Left cardiac atrium (tissue), 4 donors: ENCODE measurements at regions not wholly inside any gene's neighbourhood (a gene's known extent, or its start where the extent isn't known, plus 50 kb on each side); places are given as distances from the start of the nearest gene placed in this dataset.
A peak's percentile ranks its signal among the peaks of the same experiment; 100 is the strongest.

Source experiments
- ATAC-seq, 2 donors: fragments of 200-7000 bp; cut with Tn5 transposase; one replicate each; pipeline ENCODE4 v1.9.1; 2020; ENCODE audit warnings: mild to moderate bottlenecking in 2 of 2, moderate library complexity in 2 of 2
- DNase-seq: peaks from one replicate; pipeline ENCODE4 v3.0.0-alpha.2; 2020
- intact Hi-C, 2 donors: fragments of 100-400 bp; cut with DNase I; formaldehyde crosslinking; loops; one replicate each; pipeline versions ENCODE4 v1.14.1 to v1.15.1; 2022 to 2023
- donor health status: DM: no; HTN: yes; CAD: no.
- donor health status: DM: no; HTN: yes; CAD: no; lungs with severe emphysema.
- donor health status: DM: yes; HTN: yes; CAD: no.
- donor health status: Dilated cardiomyopathy.

GRCh38 chr4:123953566-123953965 lies 557.0 kb downstream of the SPRY1 start:
- ATAC-seq = no peak
- no peak for DNase-seq
- intact Hi-C loops = no loop called here

GRCh38 chr4:123954220-123954619 lies 557.6 kb downstream of the SPRY1 start:
- intact Hi-C loops = no loop called here
- no peak for ATAC-seq
- no peak for DNase-seq

GRCh38 chr4:123955167-123955800 lies 558.7 kb downstream of the SPRY1 start:
- no peak for DNase-seq
- intact Hi-C loops = no loop called here
- ATAC-seq = peak; percentile 84 to 86

- DNase-seq (peak; percentile 51), ATAC-seq (peak; percentile 88 to 93)
- intact Hi-C loops = no loop called here
Observed at GRCh38 chr4:123956204-123956603, 559.6 kb downstream of the SPRY1 start.

- DNase-seq (no peak), ATAC-seq (peak; percentile 55 to 88)
- intact Hi-C loops = no loop called here
Observed at GRCh38 chr4:123966990-123967769, 570.6 kb downstream of the SPRY1 start.

GRCh38 chr4:123972031-123972430 lies 575.4 kb downstream of the SPRY1 start:
- intact Hi-C loops = no loop called here
- ATAC-seq = no peak

GRCh38 chr4:123974386-123975149 lies 578.0 kb downstream of the SPRY1 start:
- no peak for DNase-seq
- intact Hi-C loops = no loop called here
- no peak for ATAC-seq

More at GRCh38 chr4:123972031-123972430, 575.4 kb downstream of the SPRY1 start:
- DNase-seq = no peak

GRCh38 chr4:123976285-123976684 lies 579.7 kb downstream of the SPRY1 start:
- DNase-seq = no peak
- ATAC-seq = peak in 1 of 2 donors; percentile 48
- intact Hi-C loops = no loop called here

GRCh38 chr4:123976819-123977218 lies 580.2 kb downstream of the SPRY1 start:
- DNase-seq (no peak), ATAC-seq (no peak)
- intact Hi-C loops = no loop called here

- DNase-seq (no peak), ATAC-seq (no peak)
Observed at GRCh38 chr4:123977641-123978081, 581.1 kb downstream of the SPRY1 start.

GRCh38 chr4:123978637-123979036 lies 582.0 kb downstream of the SPRY1 start:
- DNase-seq (no peak), ATAC-seq (no peak)
- intact Hi-C loops = no loop called here

More at GRCh38 chr4:123977641-123978081, 581.1 kb downstream of the SPRY1 start:
- intact Hi-C loops = no loop called here

GRCh38 chr4:123980736-123981300 lies 584.2 kb downstream of the SPRY1 start:
- ATAC-seq (no peak), DNase-seq (no peak)
- intact Hi-C loops = no loop called here

- intact Hi-C loops = no loop called here
- ATAC-seq (peak; percentile 63 to 78), DNase-seq (peak; percentile 36)
Observed at GRCh38 chr4:123984886-123985285, 588.3 kb downstream of the SPRY1 start.

GRCh38 chr4:123986268-123986798 lies 589.7 kb downstream of the SPRY1 start:
- intact Hi-C loops = no loop called here
- peak; percentile 57 for DNase-seq
- ATAC-seq = peak; percentile 68 to 92

GRCh38 chr4:123987408-123987807 lies 590.8 kb downstream of the SPRY1 start:
- DNase-seq = no peak
- intact Hi-C loops = no loop called here
- ATAC-seq = peak in 1 of 2 donors; percentile 10

- DNase-seq (no peak), ATAC-seq (no peak)
- intact Hi-C loops = no loop called here
Observed at GRCh38 chr4:123990310-123990870, 593.8 kb downstream of the SPRY1 start.

- no peak for DNase-seq
- intact Hi-C loops = no loop called here
Observed at GRCh38 chr4:123994917-123995316, 598.3 kb downstream of the SPRY1 start.

GRCh38 chr4:123995936-123996335 lies 599.3 kb downstream of the SPRY1 start:
- intact Hi-C loops = no loop called here
- DNase-seq = no peak
- ATAC-seq = peak in 1 of 2 donors; percentile 64

More at GRCh38 chr4:123994917-123995316, 598.3 kb downstream of the SPRY1 start:
- no peak for ATAC-seq
